ENCODE measurements at regions not wholly inside any gene's neighbourhood (a gene's known extent, or its start where the extent isn't known, plus 50 kb on each side); places are given as distances from the start of the nearest gene placed in this dataset.
A peak's percentile ranks its signal among the peaks of the same experiment; 100 is the strongest.

- H3K4me1 ChIP-seq (ENCODE audit: insufficient read depth): no peaks in the 10 kb centered on the region
- H3K27ac ChIP-seq: no peak overlapping the region
- H3K79me2 ChIP-seq: no peaks in the 10 kb centered on the region
- no peak overlapping the region for H3K4me2 ChIP-seq
- no peaks in the 10 kb centered on the region for H3K9me2 ChIP-seq (replicated peaks; ENCODE audit: insufficient read depth)
- no peaks in the 10 kb centered on the region for H3K36me3 ChIP-seq (replicated peaks; ENCODE audit: insufficient read depth, low read depth)
- no peak overlapping the region for H3K4me3 ChIP-seq
- H3K27me3 ChIP-seq: no peaks in the 10 kb centered on the region
- H3K9me3 ChIP-seq (ENCODE audit: low read depth): no peaks in the 10 kb centered on the region
- H4K20me1 ChIP-seq (ENCODE audit: insufficient read depth, poor library complexity, severe bottlenecking): no peaks in the 10 kb centered on the region
- TF ChIP-seq EZH2phosphoT487 (IDR thresholded peaks at IDR 0.05; ENCODE audit: low read depth, severe bottlenecking, unreplicated experiment) (no peak), CTCF (IDR thresholded peaks at IDR 0.05; ENCODE audit: poor library complexity) (no peak), EZH2 (IDR thresholded peaks at IDR 0.05; ENCODE audit: borderline replicate concordance) (no peak)
- H2AFZ ChIP-seq: no peak overlapping the region
- 84% methylated on average over 1 of the region's 1 CpG for WGBS (ENCODE audit: low lambda C conversion rate, missing lambda C conversion rate)
- DNase-seq (ENCODE audit: low spot score): no peak
Observed at GRCh38 chr13:107778094-107778493, 437.2 kb downstream of the LIG4 start.

- no peak overlapping the region for H2AFZ ChIP-seq
- no peaks in the 10 kb centered on the region for H3K9me2 ChIP-seq (replicated peaks; ENCODE audit: insufficient read depth)
- H4K20me1 ChIP-seq (ENCODE audit: insufficient read depth, poor library complexity, severe bottlenecking): no peaks in the 10 kb centered on the region
- no peaks in the 10 kb centered on the region for H3K4me1 ChIP-seq (ENCODE audit: insufficient read depth)
- no peaks in the 10 kb centered on the region for H3K9me3 ChIP-seq (ENCODE audit: low read depth)
- no peak for TF ChIP-seq EZH2 (IDR thresholded peaks at IDR 0.05; ENCODE audit: borderline replicate concordance)
- no peak for TF ChIP-seq CTCF (IDR thresholded peaks at IDR 0.05; ENCODE audit: poor library complexity)
- TF ChIP-seq EZH2phosphoT487 (IDR thresholded peaks at IDR 0.05; ENCODE audit: low read depth, severe bottlenecking, unreplicated experiment): no peak
- H3K27me3 ChIP-seq: no peaks in the 10 kb centered on the region
- no peaks in the 10 kb centered on the region for H3K36me3 ChIP-seq (replicated peaks; ENCODE audit: insufficient read depth, low read depth)
- H3K4me2 ChIP-seq: no peak overlapping the region
- no peaks in the 10 kb centered on the region for H3K79me2 ChIP-seq
- H3K4me3 ChIP-seq: no peak overlapping the region
- no peak overlapping the region for H3K27ac ChIP-seq
- DNase-seq (ENCODE audit: low spot score): no peak
Observed at GRCh38 chr13:107770541-107770940, 444.8 kb downstream of the LIG4 start.

GRCh38 chr13:107767119-107767518 is 448.2 kb downstream of the LIG4 start:
- TF ChIP-seq CTCF (IDR thresholded peaks at IDR 0.05; ENCODE audit: poor library complexity) (no peak), EZH2 (IDR thresholded peaks at IDR 0.05; ENCODE audit: borderline replicate concordance) (no peak), EZH2phosphoT487 (IDR thresholded peaks at IDR 0.05; ENCODE audit: low read depth, severe bottlenecking, unreplicated experiment) (no peak)
- H4K20me1 ChIP-seq (ENCODE audit: insufficient read depth, poor library complexity, severe bottlenecking): no peaks in the 10 kb centered on the region
- peak overlapping the region; percentile 24 for H3K27ac ChIP-seq
- no peak overlapping the region for H3K4me3 ChIP-seq
- 68% methylated on average over 3 of the region's 3 CpGs for WGBS (ENCODE audit: low lambda C conversion rate, missing lambda C conversion rate)
- H2AFZ ChIP-seq: no peak overlapping the region
- H3K36me3 ChIP-seq (replicated peaks; ENCODE audit: insufficient read depth, low read depth): no peaks in the 10 kb centered on the region
- H3K27me3 ChIP-seq: no peaks in the 10 kb centered on the region
- H3K4me2 ChIP-seq: peak overlapping the region; percentile 13
- H3K4me1 ChIP-seq (ENCODE audit: insufficient read depth): no peaks in the 10 kb centered on the region
- DNase-seq (ENCODE audit: low spot score): peak; percentile 8
- no peaks in the 10 kb centered on the region for H3K9me2 ChIP-seq (replicated peaks; ENCODE audit: insufficient read depth)
- no peaks in the 10 kb centered on the region for H3K79me2 ChIP-seq
- no peaks in the 10 kb centered on the region for H3K9me3 ChIP-seq (ENCODE audit: low read depth)

All from hepatocyte (in vitro differentiated cells).